ENCODE measurements at regions not wholly inside any gene's neighbourhood (a gene's known extent, or its start where the extent isn't known, plus 50 kb on each side); places are given as distances from the start of the nearest gene placed in this dataset.

GRCh38 chr13:104017317-104017716, 951.1 kb upstream of the SLC10A2 start:
- Histone ChIP-seq H3K27me3 (no peaks in the 10 kb centered on the region), H3K27ac (no peak overlapping the region), H3K4me1 (no peaks in the 10 kb centered on the region), H3K9me3 (no peaks in the 10 kb centered on the region), H3K4me3 (no peak overlapping the region), H3K36me3 (no peaks in the 10 kb centered on the region)
- no peak for DNase-seq
- TF ChIP-seq CTCF (IDR thresholded peaks at IDR 0.05) (no peak), POLR2A (IDR thresholded peaks at IDR 0.05) (no peak)
- ATAC-seq = no peak
- 51% methylated on average over 2 of the region's 2 CpGs for WGBS (ENCODE audit: insufficient coverage, low coverage, low lambda C conversion rate, missing lambda C conversion rate)
- intact Hi-C loops (cut with DNase I) = no loop called here

GRCh38 chr13:104015646-104016396, 949.6 kb upstream of the SLC10A2 start:
- Histone ChIP-seq H3K27ac (no peak overlapping the region), H3K36me3 (no peaks in the 10 kb centered on the region), H3K4me1 (no peaks in the 10 kb centered on the region), H3K9me3 (no peaks in the 10 kb centered on the region), H3K4me3 (no peak overlapping the region), H3K27me3 (no peaks in the 10 kb centered on the region)
- intact Hi-C loops (cut with DNase I) = no loop called here
- 34% methylated on average over 7 of the region's 7 CpGs for WGBS (ENCODE audit: insufficient coverage, low coverage, low lambda C conversion rate, missing lambda C conversion rate)
- DNase-seq = no peak
- TF ChIP-seq POLR2A (IDR thresholded peaks at IDR 0.05) (no peak), CTCF (IDR thresholded peaks at IDR 0.05) (no peak)
- no peak for ATAC-seq

DNA sequence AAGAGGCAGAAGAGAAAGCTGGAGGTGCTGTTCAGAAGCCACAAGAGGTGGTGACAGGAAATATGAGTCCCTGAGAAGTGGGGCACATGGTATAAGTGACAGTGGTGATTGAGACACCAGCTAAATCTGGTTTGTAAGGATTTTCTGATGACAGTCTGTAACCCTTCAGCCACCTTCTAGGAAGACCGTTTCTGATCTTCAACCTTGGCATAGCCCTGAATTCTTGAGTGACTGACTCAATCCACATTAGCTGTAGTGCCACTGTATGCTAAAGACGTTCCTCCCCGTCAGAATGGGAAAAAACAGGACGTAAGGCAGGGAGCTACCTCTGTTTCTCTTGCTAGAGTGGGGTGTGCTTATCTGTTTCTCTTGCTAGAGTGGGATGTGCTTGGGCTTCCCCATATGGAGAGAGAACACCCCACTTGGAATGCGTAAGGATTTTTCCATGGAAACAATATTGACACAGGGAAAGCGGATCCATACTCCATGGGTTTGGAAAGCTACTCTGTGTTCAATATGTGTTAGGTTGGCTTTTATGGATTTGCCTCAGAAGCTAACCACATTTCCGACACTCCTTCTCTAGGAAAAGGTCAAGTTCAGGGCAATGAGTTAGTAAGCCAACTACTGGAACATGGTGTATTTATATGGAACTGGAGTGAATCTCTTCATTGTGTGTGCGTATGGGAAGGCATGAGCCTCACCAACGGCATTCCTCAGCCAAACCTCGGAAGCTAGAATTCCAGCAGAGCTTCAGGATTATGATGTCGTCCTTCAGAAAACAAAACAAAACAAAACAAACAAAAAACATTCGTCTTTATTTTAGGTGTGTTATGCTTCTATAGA, 948.8 kb upstream of the SLC10A2 start:
- H3K4me3 ChIP-seq = no peak overlapping the region
- H3K4me1 ChIP-seq = no peaks in the 10 kb centered on the region
- no peak for ATAC-seq
- no peaks in the 10 kb centered on the region for H3K9me3 ChIP-seq
- TF ChIP-seq CTCF (IDR thresholded peaks at IDR 0.05) = no peak
- TF ChIP-seq POLR2A (IDR thresholded peaks at IDR 0.05) = no peak
- no peak for DNase-seq
- 49% methylated on average over 11 of the region's 12 CpGs for WGBS (ENCODE audit: insufficient coverage, low coverage, low lambda C conversion rate, missing lambda C conversion rate)
- H3K36me3 ChIP-seq = no peaks in the 10 kb centered on the region
- H3K27me3 ChIP-seq = no peaks in the 10 kb centered on the region
- H3K27ac ChIP-seq = no peak overlapping the region
- intact Hi-C loops (cut with DNase I) = no loop called here

- intact Hi-C loops (cut with DNase I) = no loop called here
- Histone ChIP-seq H3K4me1 (no peaks in the 10 kb centered on the region), H3K27ac (no peak overlapping the region), H3K4me3 (no peak overlapping the region), H3K9me3 (no peaks in the 10 kb centered on the region), H3K27me3 (no peaks in the 10 kb centered on the region), H3K36me3 (no peaks in the 10 kb centered on the region)
- DNase-seq (no peak), ATAC-seq (no peak)
- WGBS (ENCODE audit: insufficient coverage, low coverage, low lambda C conversion rate, missing lambda C conversion rate) = 48% methylated on average over 18 of the region's 18 CpGs
- TF ChIP-seq POLR2A (IDR thresholded peaks at IDR 0.05) (no peak), CTCF (IDR thresholded peaks at IDR 0.05) (no peak)
These were observed 945.5 kb upstream of the SLC10A2 start for GRCh38 chr13:104011505-104012241.

Data from right lobe of liver (tissue), 6 donors.